Activated CD4-positive, CD25-positive, alpha-beta regulatory T cell treated with anti-CD3 and anti-CD28 coated beads, Interleukin-2, amount 50 U/mL, for 24 hours (primary cell): ENCODE measurements at regions not wholly inside any gene's neighbourhood (a gene's known extent, or its start where the extent isn't known, plus 50 kb on each side); places are given as distances from the start of the nearest gene placed in this dataset.
"Not testable (repeated sequence)": the region's sequence is repeated elsewhere in the genome, so short reads cannot be mapped to it uniquely, and the experiment has no call there.

Source experiments
- ATAC-seq, 2 donors: fragments of 150-1000 bp; cut with Tn5 transposase; one replicate each; pipeline ENCODE4 v1.10.0; 2021; ENCODE audit warnings: mild to moderate bottlenecking in 1 of 2, moderate library complexity in 1 of 2

- ATAC-seq: not testable (repeated sequence)
Observed at GRCh38 chr2:90298126-90298755, 1606.8 kb downstream of the RPIA start.

GRCh38 chr2:90298983-90299382, 1607.5 kb downstream of the RPIA start:
- ATAC-seq: not testable (repeated sequence)

- ATAC-seq: not testable (repeated sequence)
Observed at GRCh38 chr2:90322982-90323381, 1631.5 kb downstream of the RPIA start.

- ATAC-seq: not testable (repeated sequence)
Observed at GRCh38 chr2:90323612-90324558, 1632.4 kb downstream of the RPIA start.

- ATAC-seq: not testable (repeated sequence)
Observed at GRCh38 chr2:90324672-90325071, 1633.2 kb downstream of the RPIA start.

- not testable (repeated sequence) for ATAC-seq
Observed at GRCh38 chr2:90325796-90326353, 1634.4 kb downstream of the RPIA start.

- ATAC-seq: not testable (repeated sequence)
Observed at GRCh38 chr2:90355546-90355945, 1664.1 kb downstream of the RPIA start.

GRCh38 chr2:90359344-90359743, 1667.9 kb downstream of the RPIA start:
- not testable (repeated sequence) for ATAC-seq

GRCh38 chr2:90359887-90360730, 1668.6 kb downstream of the RPIA start:
- ATAC-seq: not testable (repeated sequence)

GRCh38 chr2:90360731-90361035, 1669.2 kb downstream of the RPIA start:
- ATAC-seq: not testable (repeated sequence)
